Medulla oblongata (tissue), 1 donor: ENCODE measurements at regions not wholly inside any gene's neighbourhood (a gene's known extent, or its start where the extent isn't known, plus 50 kb on each side); places are given as distances from the start of the nearest gene placed in this dataset.

Experiments
- DNase-seq: peaks from one replicate; pipeline ENCODE4 v3.0.0-alpha.2; 2015; ENCODE audit errors: extremely low spot score

DNA sequence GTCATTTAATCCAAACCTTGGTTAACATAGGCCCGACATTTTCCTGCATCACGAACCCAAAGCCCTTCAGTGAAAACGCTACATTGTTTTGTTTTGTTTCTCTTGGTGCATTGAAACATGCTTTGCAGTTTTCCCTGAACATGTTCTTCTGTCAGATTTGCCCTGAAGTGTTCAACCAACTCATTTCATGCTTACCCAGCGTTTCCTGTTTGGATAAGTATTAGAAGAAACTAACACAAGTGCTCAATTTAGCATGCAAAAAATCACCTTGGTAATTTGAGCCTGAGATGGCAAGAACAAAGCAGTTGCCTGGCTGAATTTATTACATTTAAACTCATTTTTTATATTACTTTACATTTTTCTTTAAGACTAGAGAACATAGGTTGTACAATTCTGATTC is 160.1 kb upstream of the VCX3A start:
- no peak for DNase-seq

DNA sequence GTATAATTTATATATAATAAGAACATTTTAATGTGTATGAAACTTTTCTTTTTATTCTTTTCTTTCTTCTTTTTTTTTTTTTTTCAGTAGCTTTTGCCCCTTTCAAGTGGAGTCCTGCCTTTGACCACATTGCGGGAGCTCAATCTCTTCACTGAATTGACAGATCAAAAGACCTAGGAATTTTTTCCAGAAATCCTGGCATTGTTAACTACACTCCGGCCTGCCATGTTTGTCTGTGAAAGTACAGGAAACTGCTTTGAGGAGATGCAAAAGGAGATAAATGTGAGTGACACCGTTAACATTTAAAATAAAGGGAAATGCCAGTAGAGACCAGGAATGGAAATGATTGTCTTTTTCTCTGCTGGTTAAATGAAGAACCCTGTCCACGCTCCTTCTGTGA is 159.3 kb upstream of the VCX3A start:
- no peak for DNase-seq

GRCh38 chrX:6693051-6693450 is 158.1 kb upstream of the VCX3A start:
- no peak for DNase-seq

DNA sequence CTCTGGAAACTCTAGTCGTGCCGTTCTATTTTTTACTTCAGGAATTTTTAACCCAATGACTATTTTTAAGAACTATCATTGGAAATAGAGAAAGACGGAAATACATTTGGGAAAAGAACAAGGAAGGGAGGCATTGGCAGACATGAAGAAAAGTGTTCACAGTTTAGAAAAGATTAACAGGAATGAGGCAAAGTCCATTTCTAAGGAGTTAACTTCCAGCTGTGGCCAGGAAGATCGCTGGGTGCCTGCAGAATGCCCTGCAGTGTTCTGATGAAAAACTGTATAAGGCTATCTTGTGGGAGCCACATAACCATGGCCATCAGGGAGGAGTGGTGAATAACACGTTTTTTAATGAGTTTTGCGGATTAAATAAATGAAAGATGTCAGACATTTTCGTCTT is 150.6 kb upstream of the VCX3A start:
- no peak for DNase-seq

DNA sequence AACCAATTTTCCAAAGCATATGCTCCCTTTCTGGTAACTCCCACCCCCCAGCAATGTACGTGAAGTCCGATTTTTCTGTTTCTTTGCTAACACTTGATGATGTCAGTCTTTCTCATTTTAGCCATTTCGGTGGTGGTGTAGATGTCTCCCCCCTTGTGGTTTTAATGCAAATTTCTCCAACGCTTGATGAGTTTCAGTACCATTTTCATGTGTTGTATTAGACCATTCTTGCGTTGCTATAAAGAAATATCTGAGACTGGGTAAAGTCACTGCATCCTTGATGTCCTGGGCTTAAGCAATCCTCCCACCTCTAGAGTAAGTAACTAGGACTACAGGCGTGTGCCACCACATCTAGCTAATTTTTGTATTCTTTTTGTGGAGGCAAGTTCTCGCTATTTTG is 148.4 kb upstream of the VCX3A start:
- no peak for DNase-seq

- no peak for DNase-seq
Observed at GRCh38 chrX:6681521-6682145, 146.7 kb upstream of the VCX3A start.

DNA sequence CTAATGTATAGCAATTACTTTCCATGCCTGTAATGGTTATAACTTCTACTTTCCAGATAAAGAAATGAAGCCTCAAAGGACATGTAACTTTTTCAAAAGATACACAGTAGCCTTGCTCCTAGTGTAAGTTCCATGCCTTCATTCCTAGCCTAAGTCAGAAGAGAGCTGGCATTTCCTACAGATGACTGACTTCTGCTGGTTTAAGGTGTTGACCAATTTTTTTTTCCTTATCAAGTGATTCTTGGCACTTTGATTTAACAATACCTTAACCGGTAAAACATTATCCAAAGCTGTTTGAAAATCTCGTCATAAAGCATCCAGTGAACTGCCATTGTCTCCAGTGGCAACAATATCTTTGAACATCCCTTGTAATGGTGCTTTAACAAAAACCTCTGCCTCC is 145.1 kb upstream of the VCX3A start:
- DNase-seq = no peak

- DNase-seq = no peak
Observed at GRCh38 chrX:6679550-6679949, 144.6 kb upstream of the VCX3A start.

GRCh38 chrX:6678313-6678712 is 143.4 kb upstream of the VCX3A start:
- DNase-seq = no peak

DNA sequence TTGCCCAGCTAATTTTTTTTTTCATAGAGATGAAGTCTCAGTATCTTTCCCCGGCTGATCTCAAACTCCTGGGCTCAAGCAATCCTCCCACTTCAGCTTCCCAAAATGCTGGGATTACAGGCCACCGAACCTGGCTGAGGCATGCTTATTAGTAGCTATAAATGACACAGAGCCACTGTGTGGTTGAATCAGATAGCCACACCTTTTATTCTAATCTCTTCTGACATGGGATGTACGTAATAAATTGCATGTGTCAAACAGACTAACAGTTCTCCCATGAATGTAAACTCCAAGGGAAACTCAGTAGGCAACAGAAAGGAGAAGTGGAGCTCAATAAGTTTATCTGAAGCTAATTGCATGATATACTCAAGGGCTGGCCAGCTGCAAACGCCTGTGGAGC is 139.8 kb upstream of the VCX3A start:
- no peak for DNase-seq

DNA sequence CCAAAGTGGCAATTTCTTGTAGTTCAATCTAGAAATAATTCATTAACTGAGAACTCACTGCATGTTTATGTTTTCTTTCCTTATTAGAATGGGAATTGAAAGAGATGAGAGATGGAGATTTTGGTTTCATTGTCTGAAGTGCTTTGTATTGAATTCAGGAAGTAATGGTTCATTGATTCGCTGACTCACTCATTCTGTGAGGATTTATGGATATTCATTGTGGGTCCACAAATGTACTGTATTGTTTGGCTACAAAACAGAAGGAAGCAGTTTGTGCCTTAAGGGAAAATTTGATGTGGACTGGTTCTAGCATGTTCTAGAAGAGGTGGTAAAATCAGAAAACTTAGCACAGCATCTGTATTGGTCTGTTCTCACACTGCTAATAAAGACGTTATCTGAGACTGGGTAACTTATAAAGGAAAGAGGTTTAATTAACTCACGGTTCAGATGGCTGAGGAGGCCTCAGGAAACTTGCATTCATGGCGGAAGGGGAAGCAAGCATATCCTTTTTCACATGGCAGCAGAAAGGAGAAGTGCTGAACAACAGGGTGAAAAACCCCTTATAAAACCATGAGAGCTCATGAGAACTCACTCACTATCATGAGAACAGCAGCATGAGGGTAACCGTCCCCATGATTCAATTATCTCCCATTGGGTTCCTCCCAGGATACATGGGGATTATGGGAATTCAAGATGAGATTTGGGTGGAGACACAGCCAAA is 132.3 kb upstream of the VCX3A start:
- no peak for DNase-seq

DNA sequence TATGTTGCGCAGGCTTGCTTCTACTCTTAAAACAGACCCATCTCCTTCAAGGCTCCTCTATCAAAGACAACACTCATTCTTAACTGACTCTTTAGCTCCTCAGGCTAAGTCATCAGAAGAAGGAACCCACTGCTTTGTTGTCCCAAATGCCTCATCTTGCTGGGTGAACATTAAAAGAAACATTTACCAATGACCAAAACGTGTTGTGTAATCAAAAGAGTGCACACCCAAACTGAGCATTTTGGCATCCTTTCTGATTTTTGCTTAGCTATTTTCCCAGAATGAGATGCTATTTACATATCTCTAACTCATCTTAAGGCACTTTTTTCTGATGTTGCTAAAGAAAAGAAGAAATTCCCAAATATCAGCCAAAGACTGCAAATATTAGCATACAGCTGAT is 131.7 kb upstream of the VCX3A start:
- no peak for DNase-seq

GRCh38 chrX:6661736-6662135 is 126.8 kb upstream of the VCX3A start:
- no peak for DNase-seq

DNA sequence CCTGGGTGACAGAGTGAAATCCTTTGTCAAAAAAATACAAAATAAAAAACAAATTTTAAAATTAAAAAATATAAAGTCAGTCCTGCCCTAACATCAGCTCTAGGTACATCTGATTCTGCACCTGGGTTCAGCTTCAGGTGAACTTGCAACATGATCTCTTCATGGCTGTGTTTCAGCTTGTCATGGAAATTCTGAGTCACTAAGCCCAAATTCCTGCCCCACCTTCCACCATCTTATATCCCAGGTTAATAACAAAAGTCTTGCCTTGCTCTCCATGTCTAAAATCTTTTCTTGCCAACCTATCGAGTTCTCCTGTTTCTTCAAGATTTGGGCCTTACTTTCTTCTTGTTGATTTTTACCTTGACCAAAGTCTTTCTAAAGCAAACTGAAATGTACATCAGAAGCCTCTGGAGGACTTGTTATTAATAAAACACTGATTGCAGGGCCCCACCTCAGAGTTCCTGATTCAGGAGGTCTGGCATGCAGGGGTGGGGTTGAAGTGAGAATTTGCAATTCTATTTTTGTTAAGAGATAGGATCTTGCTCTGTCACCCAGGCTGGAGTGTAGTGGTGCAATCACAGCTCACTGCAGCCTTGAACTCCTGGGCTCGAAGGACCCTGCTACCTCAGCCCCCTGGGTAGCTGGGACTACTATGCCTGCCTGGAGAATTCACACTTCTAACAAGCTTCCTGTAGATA is 125.8 kb upstream of the VCX3A start:
- DNase-seq = no peak

DNA sequence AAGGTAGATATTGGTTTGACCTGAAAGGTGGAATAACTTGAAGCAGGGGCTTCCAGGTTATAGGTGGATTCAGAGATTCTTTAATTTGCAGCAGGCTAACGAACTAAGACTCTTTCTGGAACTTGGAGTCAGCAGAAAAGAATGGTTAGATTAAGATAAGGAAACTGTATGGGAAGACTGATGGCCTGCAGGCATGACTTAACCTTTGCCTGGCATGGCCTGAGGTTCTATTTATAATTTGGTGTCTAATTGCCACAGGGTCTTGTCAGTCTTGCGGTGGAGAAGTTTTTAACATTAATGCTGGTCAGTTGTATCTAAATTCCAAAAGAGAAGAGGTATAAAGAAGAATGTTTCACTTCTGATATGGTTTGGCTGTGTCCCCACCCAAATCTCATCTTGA is 110.3 kb upstream of the VCX3A start:
- DNase-seq = no peak

DNA sequence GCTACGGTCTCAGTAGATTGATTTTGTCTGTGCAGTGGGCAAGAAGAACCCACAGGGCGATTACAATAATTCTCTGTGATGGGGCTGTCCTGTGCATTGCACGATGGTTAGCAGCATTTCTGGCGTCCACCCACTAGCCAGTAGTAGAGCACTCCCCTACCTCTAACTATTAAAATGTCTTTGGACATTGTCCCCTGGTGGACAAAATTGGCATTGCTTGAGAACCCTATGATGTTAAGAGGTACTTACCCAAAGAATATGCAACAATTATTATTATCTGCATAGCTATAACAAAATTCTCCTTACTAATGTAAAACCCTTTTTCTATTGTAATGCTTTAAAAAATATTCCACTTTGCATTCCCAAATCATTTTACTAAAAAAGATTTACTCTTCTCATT is 109.5 kb upstream of the VCX3A start:
- DNase-seq = no peak

GRCh38 chrX:6640727-6641126 is 105.8 kb upstream of the VCX3A start:
- DNase-seq = no peak

DNA sequence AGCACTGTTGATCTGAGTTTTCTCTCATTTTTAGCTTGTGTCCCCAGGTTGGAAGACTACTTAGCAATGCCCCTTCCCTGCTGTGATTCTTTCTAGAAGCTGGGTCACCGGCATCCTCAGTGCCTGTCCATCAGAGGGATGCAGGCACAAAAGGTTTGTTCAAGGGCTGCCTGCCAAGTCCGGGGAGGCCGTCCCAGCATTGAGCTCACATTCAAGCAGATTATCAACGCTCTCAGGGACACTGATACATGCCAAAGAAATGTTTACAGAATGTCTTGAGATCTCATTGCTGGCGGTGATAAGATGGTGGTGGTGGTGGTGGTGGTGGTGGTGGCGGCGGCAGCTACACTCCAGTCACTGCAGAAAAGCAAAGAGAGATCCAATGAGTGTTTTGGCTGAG is 79.6 kb upstream of the VCX3A start:
- no peak for DNase-seq

GRCh38 chrX:6599230-6599860 is 64.4 kb upstream of the VCX3A start:
- no peak for DNase-seq
